Sigmoid colon (tissue), 3 donors: ENCODE measurements at regions not wholly inside any gene's neighbourhood (a gene's known extent, or its start where the extent isn't known, plus 50 kb on each side); places are given as distances from the start of the nearest gene placed in this dataset.

Experiments used
- CTCF ChIP-seq, 4 experiments: fragments of 450-650 bp in 3 of 4; fragments of 200-600 bp in 1 of 4; IDR thresholded peaks; one replicate each; pipeline ENCODE4 v1.5.1; 2016 to 2019; ENCODE audit warnings: antibody characterized with exemption in 4 of 4, mild to moderate bottlenecking in 3 of 4, moderate library complexity in 2 of 4
- POLR2A ChIP-seq, 2 donors: fragments of 450-650 bp; IDR thresholded peaks; one replicate each; pipeline ENCODE4 v1.6.1; 2016; ENCODE audit warnings: antibody characterized with exemption in 2 of 2, mild to moderate bottlenecking in 2 of 2, moderate library complexity in 2 of 2

GRCh38 chr3:13256845-13257244 is 163.3 kb downstream of the NUP210 start:
- TF ChIP-seq CTCF (IDR thresholded peaks at IDR 0.05), result no peak
- no peak for TF ChIP-seq POLR2A (IDR thresholded peaks at IDR 0.05)
